Astrocyte (in vitro differentiated cells and primary cell): ENCODE measurements at regions not wholly inside any gene's neighbourhood (a gene's known extent, or its start where the extent isn't known, plus 50 kb on each side); places are given as distances from the start of the nearest gene placed in this dataset.

ENCODE experiments used
- DNase-seq: peaks from one replicate; pipeline ENCODE4 v3.0.0-alpha.2; 2010; ENCODE audit warnings: low read depth
- FAIRE-seq: peaks from 2 replicates; lab custom pipeline; 2011; peaks lifted over from hg19 to GRCh38; lab: Jason Lieb, UNC
- H2AFZ ChIP-seq: 2 replicates; pipeline ENCODE4 v1.6.0; 2012; ENCODE audit warnings: low read depth, low read length, inconsistent platforms
- H3K27ac ChIP-seq: 2 replicates; pipeline ENCODE4 v1.5.1; 2011; ENCODE audit warnings: low read depth, low read length, inconsistent platforms
- H3K27me3 ChIP-seq: 2 replicates; pipeline ENCODE4 v1.6.0; 2011; ENCODE audit warnings: low read length, inconsistent platforms; ENCODE audit not compliant: insufficient read depth
- H3K36me3 ChIP-seq: 2 replicates; pipeline ENCODE4 v1.5.1; 2011; ENCODE audit warnings: low read length, inconsistent platforms; ENCODE audit not compliant: insufficient read depth
- H3K4me1 ChIP-seq: 2 replicates; pipeline ENCODE4 v1.5.1; 2011; ENCODE audit warnings: low read length, inconsistent platforms; ENCODE audit not compliant: insufficient read depth
- H3K4me2 ChIP-seq: 2 replicates; pipeline ENCODE4 v1.6.0; 2012; ENCODE audit warnings: low read length, inconsistent platforms
- H3K4me3 ChIP-seq: 2 replicates; pipeline ENCODE4 v1.5.1; 2011; ENCODE audit warnings: low read depth, mild to moderate bottlenecking, low read length, inconsistent platforms; ENCODE audit not compliant: insufficient read depth
- H3K79me2 ChIP-seq: 2 replicates; pipeline ENCODE4 v1.6.0; 2012; ENCODE audit warnings: mild to moderate bottlenecking, low read length, inconsistent platforms; ENCODE audit not compliant: insufficient read depth
- H3K9ac ChIP-seq: 2 replicates; pipeline ENCODE4 v1.6.0; 2012; ENCODE audit warnings: mild to moderate bottlenecking, low read length, inconsistent platforms
- H3K9me3 ChIP-seq: 2 replicates; pipeline ENCODE4 v1.5.1; 2012; ENCODE audit warnings: low read depth, mild to moderate bottlenecking, low read length, inconsistent platforms; ENCODE audit not compliant: insufficient read depth
- H4K20me1 ChIP-seq: 2 replicates; pipeline ENCODE4 v1.6.0; 2012; ENCODE audit warnings: low read length, inconsistent platforms; ENCODE audit not compliant: insufficient read depth
- H3K27ac Mint-ChIP-seq: one replicate; pipeline ENCODE4 v1.8.0; 2021; ENCODE audit warnings: mild to moderate bottlenecking, mixed read lengths; ENCODE audit not compliant: unreplicated experiment
- H3K27me3 Mint-ChIP-seq: one replicate; pipeline ENCODE4 v1.8.0; 2021; ENCODE audit warnings: low read depth, mixed read lengths; ENCODE audit not compliant: unreplicated experiment
- H3K36me3 Mint-ChIP-seq: one replicate; pipeline ENCODE4 v1.8.0; 2021; ENCODE audit warnings: low read depth, mixed read lengths; ENCODE audit not compliant: unreplicated experiment
- H3K4me1 Mint-ChIP-seq: one replicate; pipeline ENCODE4 v1.8.0; 2021; ENCODE audit warnings: low read depth, mixed read lengths; ENCODE audit not compliant: unreplicated experiment
- H3K4me3 Mint-ChIP-seq: one replicate; pipeline ENCODE4 v1.8.0; 2021; ENCODE audit warnings: mild to moderate bottlenecking, moderate library complexity, mixed read lengths; ENCODE audit not compliant: unreplicated experiment
- H3K9me3 Mint-ChIP-seq: one replicate; pipeline ENCODE4 v1.8.0; 2021; ENCODE audit warnings: mild to moderate bottlenecking, mixed read lengths; ENCODE audit not compliant: unreplicated experiment
- CTCF ChIP-seq: IDR thresholded peaks from 2 replicates; pipeline ENCODE4 v1.5.1; 2011; ENCODE audit warnings: low read depth, mild to moderate bottlenecking, inconsistent platforms, low read length, moderate library complexity; ENCODE audit not compliant: insufficient read depth
- EZH2 ChIP-seq: IDR thresholded peaks from 2 replicates; pipeline ENCODE4 v1.6.1; 2012; ENCODE audit warnings: mild to moderate bottlenecking, low read length, inconsistent platforms; ENCODE audit not compliant: insufficient read depth

GRCh38 chr2:14551069-14551468, 81.4 kb upstream of the LRATD1 start:
- Mint-ChIP-seq H3K4me1 (no peaks in the 10 kb centered on the region), H3K36me3 (no peaks in the 10 kb centered on the region), H3K4me3 (no peak overlapping the region), H3K27ac (no peak overlapping the region), H3K27me3 (no peaks in the 10 kb centered on the region), H3K9me3 (no peaks in the 10 kb centered on the region)
- no peak for DNase-seq
- no peaks in the 10 kb centered on the region for H3K79me2 ChIP-seq
- no peak overlapping the region for H2AFZ ChIP-seq
- TF ChIP-seq CTCF (no peak), EZH2 (no peak)
- H3K4me2 ChIP-seq = no peak overlapping the region
- no peaks in the 10 kb centered on the region for H3K9me3 ChIP-seq
- no peaks in the 10 kb centered on the region for H3K36me3 ChIP-seq
- H3K27me3 ChIP-seq = no peaks in the 10 kb centered on the region
- no peaks in the 10 kb centered on the region for H3K4me1 ChIP-seq
- H4K20me1 ChIP-seq = no peaks in the 10 kb centered on the region
- no peak overlapping the region for H3K9ac ChIP-seq
- no peak for FAIRE-seq
- H3K4me3 ChIP-seq = no peak overlapping the region
- no peak overlapping the region for H3K27ac ChIP-seq

- no peak overlapping the region for H3K9ac ChIP-seq
- no peaks in the 10 kb centered on the region for H3K79me2 ChIP-seq
- TF ChIP-seq CTCF (no peak), EZH2 (no peak)
- H3K27me3 ChIP-seq = no peaks in the 10 kb centered on the region
- H3K36me3 Mint-ChIP-seq = no peaks in the 10 kb centered on the region
- H3K4me1 ChIP-seq = no peaks in the 10 kb centered on the region
- no peak for DNase-seq
- H3K9me3 Mint-ChIP-seq = no peaks in the 10 kb centered on the region
- no peak overlapping the region for H3K4me3 Mint-ChIP-seq
- H3K27ac ChIP-seq = no peak overlapping the region
- H3K4me1 Mint-ChIP-seq = no peaks in the 10 kb centered on the region
- H3K27me3 Mint-ChIP-seq = no peaks in the 10 kb centered on the region
- no peak for FAIRE-seq
- H3K4me3 ChIP-seq = no peak overlapping the region
- H3K4me2 ChIP-seq = no peak overlapping the region
- H2AFZ ChIP-seq = no peak overlapping the region
- H3K36me3 ChIP-seq = no peaks in the 10 kb centered on the region
- H3K27ac Mint-ChIP-seq = no peak overlapping the region
- H4K20me1 ChIP-seq = no peaks in the 10 kb centered on the region
- no peaks in the 10 kb centered on the region for H3K9me3 ChIP-seq
Observed at GRCh38 chr2:14552286-14552685, 80.2 kb upstream of the LRATD1 start.

GRCh38 chr2:14552818-14553217, 79.7 kb upstream of the LRATD1 start:
- H3K9me3 ChIP-seq = no peaks in the 10 kb centered on the region
- Mint-ChIP-seq H3K36me3 (no peaks in the 10 kb centered on the region), H3K27ac (no peak overlapping the region), H3K4me1 (no peaks in the 10 kb centered on the region), H3K9me3 (no peaks in the 10 kb centered on the region), H3K27me3 (no peaks in the 10 kb centered on the region), H3K4me3 (no peak overlapping the region)
- no peak overlapping the region for H3K4me3 ChIP-seq
- no peaks in the 10 kb centered on the region for H3K79me2 ChIP-seq
- H3K9ac ChIP-seq = no peak overlapping the region
- H3K4me1 ChIP-seq = no peaks in the 10 kb centered on the region
- H3K4me2 ChIP-seq = no peak overlapping the region
- DNase-seq = no peak
- no peak overlapping the region for H3K27ac ChIP-seq
- FAIRE-seq = peak; percentile 59
- TF ChIP-seq EZH2 = no peak
- no peak for TF ChIP-seq CTCF
- H4K20me1 ChIP-seq = no peaks in the 10 kb centered on the region
- no peaks in the 10 kb centered on the region for H3K27me3 ChIP-seq
- H2AFZ ChIP-seq = no peak overlapping the region
- no peaks in the 10 kb centered on the region for H3K36me3 ChIP-seq
